Activated CD4-positive, alpha-beta T cell treated with anti-CD3 and anti-CD28 coated beads, Interleukin-2, amount 50 U/mL, for 24 hours (primary cell): ENCODE measurements at regions not wholly inside any gene's neighbourhood (a gene's known extent, or its start where the extent isn't known, plus 50 kb on each side); places are given as distances from the start of the nearest gene placed in this dataset.

Experiments used
- DNase-seq, 2 donors: peaks; one replicate each; pipeline ENCODE4 v3.0.0-alpha.2; 2020; ENCODE audit warnings: low read depth in 1 of 2, low spot score in 1 of 2

DNA sequence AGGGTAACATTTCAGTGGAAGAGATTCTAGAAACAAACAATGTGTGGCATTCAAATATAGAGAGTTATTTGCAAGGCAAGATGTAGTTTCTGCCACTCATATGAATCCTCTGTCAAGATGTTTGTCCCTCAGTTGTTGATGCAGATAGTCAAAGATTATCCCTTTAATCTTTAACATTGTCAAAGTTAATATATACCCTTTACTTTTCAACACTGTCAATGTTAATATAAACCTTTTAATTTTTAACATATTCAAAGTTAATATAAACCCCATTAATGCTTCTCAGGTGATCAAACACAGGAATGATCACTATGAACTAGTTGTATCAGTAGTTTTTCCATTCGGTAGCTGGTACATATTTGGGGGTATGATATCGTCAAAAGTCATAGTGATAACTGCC lies 51.9 kb upstream of the PICALM start:
- no peak for DNase-seq

DNA sequence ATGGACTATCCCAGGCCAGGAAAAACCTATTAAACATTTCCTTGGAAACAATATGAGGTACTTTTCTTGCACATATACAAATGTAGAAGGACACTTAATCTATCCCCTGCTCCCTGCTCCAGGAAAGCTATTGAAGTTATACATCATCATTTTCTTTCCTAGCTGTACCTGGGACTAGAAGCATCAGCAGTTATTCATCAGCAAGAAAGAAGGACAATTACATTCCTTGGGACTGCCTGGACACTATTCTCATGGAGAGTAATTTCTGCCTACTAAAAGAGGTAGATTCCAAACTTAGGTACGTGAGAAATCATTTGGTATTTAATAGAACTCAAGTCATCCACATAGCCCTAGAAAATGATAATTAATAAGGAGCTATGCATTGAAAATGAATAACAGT lies 51.0 kb upstream of the PICALM start:
- DNase-seq, result no peak

DNA sequence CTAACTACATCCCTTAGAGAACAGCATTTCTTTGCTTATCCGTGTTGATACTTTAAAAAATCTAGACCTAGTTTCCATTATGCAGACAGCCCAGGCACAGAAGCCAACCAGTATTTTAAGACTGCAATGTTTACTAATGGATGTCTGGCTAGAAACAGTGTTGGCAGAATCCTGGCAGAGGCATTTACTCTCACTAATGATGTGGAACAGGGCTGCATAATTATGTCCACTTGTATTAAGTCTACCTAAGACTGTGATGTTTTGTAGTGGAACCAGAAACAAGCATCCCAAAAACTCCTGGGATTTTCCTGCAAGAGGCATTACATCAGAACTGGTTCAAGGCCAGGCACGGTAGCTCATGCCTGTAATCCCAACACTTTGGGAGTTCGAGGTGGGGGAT lies 50.2 kb upstream of the PICALM start:
- DNase-seq, result no peak
